A673 (cell line): ENCODE measurements at regions not wholly inside any gene's neighbourhood (a gene's known extent, or its start where the extent isn't known, plus 50 kb on each side); places are given as distances from the start of the nearest gene placed in this dataset.
A peak's percentile ranks its signal among the peaks of the same experiment; 100 is the strongest.

Experiments
- BruUV-seq: library from RNA; stranded (reverse); fragments of 400-500 nt; replicated peaks from 2 replicates; lab custom pipeline; 2021; lab: Mats Ljungman, UMichigan
- CTCF ChIA-PET: fragments of 300-600 bp; sonication (Branson Sonifier 250); formaldehyde crosslinking; loops from one replicate; lab custom pipeline; 2022; ENCODE audit warnings: antibody characterized with exemption; lab: Charles Lee
- POLR2A ChIA-PET: fragments of 300-600 bp; sonication (Branson Sonifier 250); formaldehyde crosslinking; loops from one replicate; lab custom pipeline; 2022; ENCODE audit warnings: antibody characterized with exemption; ENCODE audit not compliant: low non-redundant PET; lab: Charles Lee
- DNase-seq: peaks from one replicate; pipeline ENCODE4 v3.0.0-alpha.2; 2015; ENCODE audit warnings: low spot score
- H3K27ac ChIP-seq: fragments of 200-600 bp; sonication (generic); 2 replicates; pipeline ENCODE4 v1.5.1; 2016; ENCODE audit warnings: mixed run types, low read depth, mild to moderate bottlenecking, mixed read lengths, antibody characterized with exemption, low read length; ENCODE audit not compliant: poor library complexity, severe bottlenecking
- H3K27me3 ChIP-seq: fragments of 200-600 bp; sonication (generic); replicated peaks from 2 replicates; pipeline ENCODE4 v1.6.1; 2017; ENCODE audit warnings: mixed run types, low read depth, mild to moderate bottlenecking, mixed read lengths, antibody characterized with exemption, low read length; ENCODE audit not compliant: insufficient read depth, poor library complexity
- H3K36me3 ChIP-seq: fragments of 200-600 bp; sonication (generic); 2 replicates; pipeline ENCODE4 v1.6.1; 2016; ENCODE audit warnings: mixed run types, mild to moderate bottlenecking, mixed read lengths, antibody characterized with exemption, low read length; ENCODE audit not compliant: insufficient read depth, poor library complexity, severe bottlenecking
- H3K4me1 ChIP-seq: fragments of 200-600 bp; sonication (generic); 2 replicates; pipeline ENCODE4 v1.6.1; 2017; ENCODE audit warnings: mixed run types, mild to moderate bottlenecking, mixed read lengths, antibody characterized with exemption, low read length; ENCODE audit not compliant: insufficient read depth, poor library complexity, severe bottlenecking
- H3K4me3 ChIP-seq: fragments of 200-600 bp; sonication (generic); 2 replicates; pipeline ENCODE4 v1.5.1; 2016; ENCODE audit warnings: low read depth, mixed run types, mild to moderate bottlenecking, mixed read lengths, low read length; ENCODE audit not compliant: poor library complexity, severe bottlenecking
- H3K9me3 ChIP-seq: fragments of 200-600 bp; sonication (generic); 2 replicates; pipeline ENCODE4 v1.6.1; 2016; ENCODE audit warnings: mixed run types, low read depth, mild to moderate bottlenecking, mixed read lengths, antibody characterized with exemption, low read length; ENCODE audit not compliant: poor library complexity, severe bottlenecking
- CTCF ChIP-seq: fragments of 300-800, 200-600 bp; sonication (generic); conservative IDR thresholded peaks from 2 replicates; pipeline ENCODE4 v1.5.1; 2017; ENCODE audit warnings: low read depth, mild to moderate bottlenecking, antibody characterized with exemption, low read length, moderate library complexity, mixed read lengths
- EZH2 ChIP-seq: fragments of 200-600 bp; sonication (generic); IDR thresholded peaks from 2 replicates; pipeline ENCODE4 v1.6.1; 2017; ENCODE audit warnings: borderline replicate concordance, low read depth, mild to moderate bottlenecking, mixed read lengths, antibody characterized with exemption, low read length; ENCODE audit not compliant: poor library complexity, severe bottlenecking
- intact Hi-C: fragments of 100-400 bp; cut with micrococcal nuclease; formaldehyde crosslinking; loops from one replicate; pipeline ENCODE4 v1.10.0; 2022; ENCODE audit not compliant: unreplicated experiment

DNA sequence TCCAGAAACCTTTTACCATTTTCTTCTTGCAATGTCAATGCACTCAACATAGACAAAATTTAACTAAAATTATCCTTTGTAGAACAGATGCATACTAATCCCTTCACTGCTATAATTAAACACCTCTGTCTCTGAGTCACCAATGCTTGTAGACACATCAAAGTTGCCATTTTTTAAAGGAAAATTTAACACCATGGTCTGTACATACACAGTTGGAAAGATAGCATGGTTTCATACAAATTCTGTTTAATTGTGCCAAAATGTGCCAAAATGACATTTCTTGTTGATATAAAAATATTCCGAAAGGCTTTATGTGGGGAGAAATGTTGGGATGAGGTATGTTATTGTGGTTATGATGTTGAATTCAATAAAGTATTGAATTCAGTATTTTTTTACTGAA lies 125.8 kb downstream of the NEUROD6 start:
- ChIA-PET POLR2A (no interaction called here), CTCF (no interaction called here)
- no peaks in the 10 kb centered on the region for H3K9me3 ChIP-seq
- H3K27me3 ChIP-seq = no peaks in the 10 kb centered on the region
- TF ChIP-seq EZH2 (no peak), CTCF (no peak)
- intact Hi-C loops = no loop called here
- DNase-seq = no peak
- H3K27ac ChIP-seq = no peak overlapping the region
- no peaks in the 10 kb centered on the region for H3K4me1 ChIP-seq
- BruUV-seq = no TSS peak
- no peaks in the 10 kb centered on the region for H3K36me3 ChIP-seq
- H3K4me3 ChIP-seq = no peak overlapping the region

- Histone ChIP-seq H3K4me3 (no peak overlapping the region), H3K4me1 (no peaks in the 10 kb centered on the region), H3K27me3 (no peaks in the 10 kb centered on the region), H3K36me3 (no peaks in the 10 kb centered on the region), H3K27ac (no peak overlapping the region), H3K9me3 (no peaks in the 10 kb centered on the region)
- no peak for DNase-seq
- POLR2A ChIA-PET = no interaction called here
- CTCF ChIA-PET = no interaction called here
- TF ChIP-seq CTCF (no peak), EZH2 (no peak)
- no TSS peak for BruUV-seq
- intact Hi-C loops = no loop called here
Measured at GRCh38 chr7:31211281-31211680, 129.2 kb downstream of the NEUROD6 start.

GRCh38 chr7:31204071-31204470 lies 136.5 kb downstream of the NEUROD6 start:
- intact Hi-C loops = no loop called here
- Histone ChIP-seq H3K36me3 (no peaks in the 10 kb centered on the region), H3K27ac (peak overlapping the region; percentile 85), H3K4me3 (no peak overlapping the region), H3K27me3 (no peaks in the 10 kb centered on the region), H3K4me1 (peaks cover 24% of the 10 kb centered on the region), H3K9me3 (no peaks in the 10 kb centered on the region)
- CTCF ChIA-PET = no interaction called here
- POLR2A ChIA-PET = no interaction called here
- no peak for TF ChIP-seq EZH2
- TF ChIP-seq CTCF = no peak
- DNase-seq = peak; percentile 90
- BruUV-seq = no TSS peak
